ENCODE measurements at regions not wholly inside any gene's neighbourhood (a gene's known extent, or its start where the extent isn't known, plus 50 kb on each side); places are given as distances from the start of the nearest gene placed in this dataset.

GRCh38 chr15:94602754-94603470 is 371.6 kb downstream of the MCTP2 start:
- no peak overlapping the region for H3K4me3 ChIP-seq
- no peak for DNase-seq
- intact Hi-C loops (cut with micrococcal nuclease), result no loop called here

GRCh38 chr15:94606286-94606685 is 374.9 kb downstream of the MCTP2 start:
- H3K4me1 ChIP-seq, result peaks cover 17% of the 10 kb centered on the region
- H3K4me3 ChIP-seq, result no peak overlapping the region
- H3K36me3 ChIP-seq, result no peaks in the 10 kb centered on the region
- H3K9me3 ChIP-seq (replicated peaks), result no peaks in the 10 kb centered on the region
- DNase-seq, result no peak
- TF ChIP-seq CTCF (IDR thresholded peaks at IDR 0.05; ENCODE audit: borderline replicate concordance), result no peak
- H3K27me3 ChIP-seq (ENCODE audit: low read depth), result no peaks in the 10 kb centered on the region
- no peak overlapping the region for H3K27ac ChIP-seq (replicated peaks)
- intact Hi-C loops (cut with micrococcal nuclease), result no loop called here

More at GRCh38 chr15:94602754-94603470, 371.6 kb downstream of the MCTP2 start:
- TF ChIP-seq CTCF (IDR thresholded peaks at IDR 0.05; ENCODE audit: borderline replicate concordance), result no peak
- H3K9me3 ChIP-seq (replicated peaks), result no peaks in the 10 kb centered on the region
- no peaks in the 10 kb centered on the region for H3K36me3 ChIP-seq
- H3K27ac ChIP-seq (replicated peaks), result no peak overlapping the region
- H3K4me1 ChIP-seq, result peaks cover 13% of the 10 kb centered on the region
- no peaks in the 10 kb centered on the region for H3K27me3 ChIP-seq (ENCODE audit: low read depth)

- Histone ChIP-seq H3K27me3 (ENCODE audit: low read depth) (no peaks in the 10 kb centered on the region), H3K27ac (replicated peaks) (peak overlapping the region; percentile 50), H3K4me3 (no peak overlapping the region), H3K4me1 (peaks cover 17% of the 10 kb centered on the region), H3K9me3 (replicated peaks) (no peaks in the 10 kb centered on the region), H3K36me3 (no peaks in the 10 kb centered on the region)
- intact Hi-C loops (cut with micrococcal nuclease), result no loop called here
- TF ChIP-seq CTCF (IDR thresholded peaks at IDR 0.05; ENCODE audit: borderline replicate concordance), result no peak
- DNase-seq, result peak; percentile 49
These were observed 375.9 kb downstream of the MCTP2 start for GRCh38 chr15:94607176-94607654.

GRCh38 chr15:94610069-94610468 is 378.7 kb downstream of the MCTP2 start:
- intact Hi-C loops (cut with micrococcal nuclease), result no loop called here

GRCh38 chr15:94610485-94610884 is 379.1 kb downstream of the MCTP2 start:
- intact Hi-C loops (cut with micrococcal nuclease), result no loop called here
- no peaks in the 10 kb centered on the region for H3K9me3 ChIP-seq (replicated peaks)
- TF ChIP-seq CTCF (IDR thresholded peaks at IDR 0.05; ENCODE audit: borderline replicate concordance), result no peak

More at GRCh38 chr15:94610069-94610468, 378.7 kb downstream of the MCTP2 start:
- H3K4me3 ChIP-seq, result no peak overlapping the region
- no peaks in the 10 kb centered on the region for H3K36me3 ChIP-seq
- H3K27me3 ChIP-seq (ENCODE audit: low read depth), result no peaks in the 10 kb centered on the region
- no peak for DNase-seq
- peaks cover 17% of the 10 kb centered on the region for H3K4me1 ChIP-seq
- no peaks in the 10 kb centered on the region for H3K9me3 ChIP-seq (replicated peaks)
- no peak for TF ChIP-seq CTCF (IDR thresholded peaks at IDR 0.05; ENCODE audit: borderline replicate concordance)
- H3K27ac ChIP-seq (replicated peaks), result no peak overlapping the region

More at GRCh38 chr15:94610485-94610884, 379.1 kb downstream of the MCTP2 start:
- Histone ChIP-seq H3K4me1 (peaks cover 17% of the 10 kb centered on the region), H3K27ac (replicated peaks) (no peak overlapping the region), H3K36me3 (no peaks in the 10 kb centered on the region), H3K27me3 (ENCODE audit: low read depth) (no peaks in the 10 kb centered on the region), H3K4me3 (no peak overlapping the region)
- no peak for DNase-seq

Data from left ventricle myocardium inferior (tissue), 1 donor.